ENCODE measurements at regions not wholly inside any gene's neighbourhood (a gene's known extent, or its start where the extent isn't known, plus 50 kb on each side); places are given as distances from the start of the nearest gene placed in this dataset.
"Not testable (repeated sequence)": the region's sequence is repeated elsewhere in the genome, so short reads cannot be mapped to it uniquely, and the experiment has no call there.

GRCh38 chrX:121308276-121308805 lies 260.9 kb downstream of the GLUD2 start:
- peak; percentile 77 for DNase-seq

- DNase-seq: no peak
These were observed 263.4 kb downstream of the GLUD2 start for GRCh38 chrX:121310820-121311219.

DNA sequence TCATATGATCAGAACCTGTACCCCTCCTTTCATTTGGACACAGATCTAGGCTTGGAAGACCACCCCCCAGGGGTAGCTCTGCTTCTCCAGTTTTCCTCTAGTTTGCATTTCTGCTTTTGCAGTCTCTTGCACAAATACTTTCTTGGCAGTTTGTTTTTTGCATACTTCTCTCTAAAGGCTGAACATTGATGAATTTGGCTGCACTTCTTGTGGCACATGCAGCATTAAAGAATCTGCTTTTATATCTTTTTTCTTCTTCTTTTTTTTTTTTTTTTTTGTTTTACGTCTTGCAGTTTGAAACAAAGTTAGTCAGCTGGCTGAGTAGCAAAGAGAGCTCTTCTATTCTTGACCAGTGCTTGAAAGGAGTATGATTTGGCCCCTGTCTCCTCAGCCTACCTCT lies 273.0 kb downstream of the GLUD2 start:
- DNase-seq: no peak

- no peak for DNase-seq
These were observed 274.7 kb downstream of the GLUD2 start for GRCh38 chrX:121322159-121322558.

- no peak for DNase-seq
These were observed 275.9 kb downstream of the GLUD2 start for GRCh38 chrX:121323337-121323736.

DNA sequence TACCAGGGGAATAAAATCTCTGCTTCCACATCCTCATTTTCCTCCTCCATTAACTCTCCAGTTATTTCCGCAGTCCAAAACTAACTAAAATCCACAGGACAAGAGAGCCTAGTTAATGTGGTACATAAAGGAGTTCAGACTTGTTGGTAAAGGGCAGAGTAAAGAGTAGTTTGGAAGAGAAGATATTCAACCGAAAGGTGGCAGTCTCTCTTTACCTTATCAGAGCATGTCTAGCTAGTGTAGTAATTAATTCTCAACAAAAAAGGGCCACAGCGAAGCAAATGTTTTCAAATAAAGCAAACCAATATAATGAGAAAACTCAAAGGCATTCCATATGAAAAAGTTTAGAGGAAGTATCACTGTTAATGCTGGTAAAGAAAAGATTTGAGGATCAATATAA lies 286.5 kb downstream of the GLUD2 start:
- DNase-seq: no peak

DNA sequence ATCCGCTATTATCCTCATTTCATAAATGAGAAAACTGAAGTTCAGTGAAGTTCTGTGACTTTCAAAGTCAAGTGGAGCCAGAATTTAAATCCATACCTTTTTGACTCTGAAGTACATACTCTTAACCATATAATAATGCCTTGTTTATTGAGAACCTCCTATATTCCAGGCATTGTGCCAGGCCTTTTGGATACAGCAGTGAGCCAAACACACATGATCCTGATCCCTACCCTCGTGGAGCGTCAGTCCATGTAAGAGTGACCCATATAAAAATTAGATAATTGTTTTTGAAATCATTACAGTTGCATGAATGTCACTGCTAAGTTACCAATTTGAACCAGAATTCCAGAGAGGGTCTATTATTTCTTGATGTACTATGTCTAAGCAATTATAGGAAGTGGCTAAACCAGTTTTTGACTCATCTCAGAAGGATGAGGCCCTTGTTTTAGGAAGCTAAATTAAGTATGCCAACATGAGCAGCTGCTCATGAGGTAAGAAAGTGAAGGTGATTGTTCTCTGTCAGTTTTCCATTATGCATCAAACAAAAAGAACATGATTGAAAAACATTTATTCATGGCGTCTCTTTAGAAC lies 289.5 kb downstream of the GLUD2 start:
- no peak for DNase-seq

DNA sequence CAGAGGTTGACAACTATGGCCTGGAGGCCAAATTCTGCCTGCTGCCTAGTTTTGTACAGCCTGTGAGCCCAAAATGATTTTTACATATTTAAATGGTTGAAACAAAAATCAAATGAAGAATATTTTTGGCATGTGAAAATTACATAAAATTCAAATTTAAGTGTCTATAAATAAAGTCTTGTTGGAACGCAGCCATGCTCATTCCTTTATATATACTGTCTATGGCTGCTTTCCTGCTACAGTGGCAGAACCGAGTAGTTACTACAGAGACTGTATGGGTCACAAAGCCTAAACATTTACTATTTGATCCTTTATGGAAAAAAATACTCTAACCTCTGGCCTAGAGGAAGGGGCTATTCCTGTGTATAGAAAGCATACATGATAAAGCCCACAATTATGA lies 290.4 kb downstream of the GLUD2 start:
- no peak for DNase-seq

- DNase-seq: no peak
These were observed 301.9 kb downstream of the GLUD2 start for GRCh38 chrX:121349263-121349662.

GRCh38 chrX:121356139-121356849 lies 308.9 kb downstream of the GLUD2 start:
- DNase-seq: no peak

- DNase-seq: no peak
These were observed 309.4 kb downstream of the GLUD2 start for GRCh38 chrX:121356850-121357171.

DNA sequence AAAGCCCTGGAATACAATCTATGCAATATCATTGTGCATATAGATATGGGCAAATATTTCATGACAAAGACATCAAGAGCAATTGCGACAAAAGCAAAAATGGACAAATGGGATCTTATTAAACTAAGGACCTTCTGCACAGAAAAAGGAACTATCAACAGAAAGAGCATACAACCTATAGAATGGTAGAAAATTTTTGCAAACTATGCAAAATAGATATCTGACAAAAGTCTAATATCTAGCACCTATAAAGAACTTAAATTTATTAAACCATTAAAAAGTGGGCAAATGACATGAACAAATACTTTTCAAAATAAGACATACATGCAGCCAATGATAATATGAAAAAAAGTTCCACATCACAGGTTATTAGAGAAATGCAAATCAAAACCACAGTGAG lies 312.9 kb downstream of the GLUD2 start:
- DNase-seq: no peak

DNA sequence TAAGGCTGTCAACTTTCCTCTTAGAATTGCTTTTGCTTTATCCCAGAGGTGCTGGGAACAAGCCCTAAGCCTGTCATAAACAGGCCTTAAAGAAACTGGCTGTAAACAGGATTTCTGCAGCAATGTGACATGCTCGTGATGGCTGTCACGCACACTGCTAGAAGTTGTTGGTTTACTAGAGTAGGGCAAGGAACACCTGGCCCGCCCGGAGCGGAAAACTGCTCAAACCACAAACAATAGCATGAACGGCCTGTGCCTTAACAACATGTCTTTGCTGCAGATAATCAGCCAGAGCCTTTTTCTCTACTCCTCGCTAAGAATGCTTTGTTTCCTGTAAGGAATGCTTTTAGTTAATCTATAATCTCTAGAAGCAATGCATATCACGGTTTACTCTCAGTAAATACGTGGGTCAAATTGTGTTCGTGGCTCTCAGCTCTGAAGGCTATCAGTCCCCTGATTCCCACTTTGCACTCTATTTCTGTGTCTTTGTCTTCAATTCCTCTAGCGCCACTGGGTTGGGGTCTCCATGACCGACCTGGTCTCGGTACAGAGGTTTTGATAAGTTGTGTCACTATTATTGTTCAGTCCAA lies 318.3 kb downstream of the GLUD2 start:
- no peak for DNase-seq

DNA sequence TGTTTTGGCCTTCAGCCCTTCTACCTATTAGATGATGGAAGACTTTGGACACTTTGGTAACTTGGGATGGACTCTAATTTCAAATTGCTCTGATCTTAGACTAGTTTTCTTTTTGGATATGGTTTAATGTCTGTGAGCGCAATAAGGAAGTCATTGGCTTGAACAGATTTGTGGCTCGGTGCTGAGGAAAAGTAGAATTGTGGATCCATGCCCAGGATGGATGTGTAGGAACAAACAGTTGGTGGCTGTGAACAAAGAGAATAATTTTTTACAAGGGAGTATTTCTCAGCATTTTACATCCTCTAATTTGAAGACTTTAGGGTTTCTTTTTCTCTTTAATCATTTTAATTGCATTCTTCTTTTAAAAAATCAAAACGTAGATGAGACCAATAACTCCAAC lies 327.1 kb downstream of the GLUD2 start:
- no peak for DNase-seq

GRCh38 chrX:121381915-121382314 lies 334.5 kb downstream of the GLUD2 start:
- DNase-seq: not testable (repeated sequence)

GRCh38 chrX:121389976-121390714 lies 342.7 kb downstream of the GLUD2 start:
- DNase-seq: no peak

DNA sequence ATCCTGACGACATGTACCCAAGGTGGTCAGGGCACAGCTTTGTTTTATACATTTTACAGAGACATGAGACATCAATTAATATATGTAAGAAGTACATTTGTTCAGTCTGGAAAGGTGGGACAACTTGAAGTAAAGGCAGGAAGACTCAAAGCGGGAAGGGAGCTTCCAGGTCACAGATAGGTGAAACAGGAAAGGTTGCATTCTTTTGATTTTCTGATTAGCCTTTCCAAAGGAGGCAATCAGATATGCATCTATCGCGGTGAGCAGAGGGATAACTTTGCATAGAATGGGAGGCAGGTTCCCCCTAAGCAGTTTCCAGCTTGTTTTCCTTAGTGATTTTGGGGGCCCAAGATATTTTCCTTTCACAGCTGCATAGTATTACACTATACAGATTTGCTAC lies 358.4 kb downstream of the GLUD2 start:
- DNase-seq: no peak

GRCh38 chrX:121407627-121408026 lies 360.2 kb downstream of the GLUD2 start:
- DNase-seq: no peak

DNA sequence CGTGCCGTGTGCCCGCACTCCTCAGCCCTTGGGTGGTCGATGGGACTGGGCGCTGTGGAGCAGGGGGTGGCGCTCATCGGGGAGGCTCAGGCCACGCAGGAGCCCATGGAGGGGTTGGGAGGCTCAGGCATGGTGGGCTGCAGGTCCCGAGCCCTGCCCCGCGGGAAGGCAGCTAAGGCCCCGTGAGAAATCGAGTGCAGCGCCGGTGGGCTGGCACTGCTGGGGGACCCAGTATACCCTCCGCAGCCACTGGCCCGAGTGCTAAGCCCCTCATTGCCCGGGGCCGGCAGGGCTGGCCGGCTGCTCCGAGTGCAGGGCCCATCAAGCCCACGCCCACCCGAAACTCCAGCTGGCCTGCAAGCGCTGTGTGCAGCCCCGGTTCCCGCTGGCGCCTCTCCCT lies 384.1 kb downstream of the GLUD2 start:
- not testable (repeated sequence) for DNase-seq

GRCh38 chrX:121433289-121433688 lies 385.9 kb downstream of the GLUD2 start:
- no peak for DNase-seq

DNA sequence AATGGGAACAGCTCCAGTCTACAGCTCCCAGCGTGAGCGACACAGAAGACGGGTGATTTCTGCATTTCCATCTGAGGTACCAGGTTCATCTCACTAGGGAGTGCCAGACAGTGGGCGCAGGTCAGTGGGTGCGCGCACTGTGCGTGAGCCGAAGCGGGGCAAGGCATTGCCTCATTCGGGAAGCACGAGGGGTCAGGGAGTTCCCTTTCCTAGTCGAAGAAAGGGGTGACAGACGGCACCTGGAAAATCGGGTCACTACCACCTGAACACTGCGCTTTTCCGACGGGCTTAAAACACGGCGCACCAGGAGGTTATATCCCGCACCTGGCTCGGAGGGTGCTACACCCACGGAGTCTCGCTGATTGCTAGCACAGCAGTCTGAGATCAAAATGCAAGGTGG lies 390.3 kb downstream of the GLUD2 start:
- DNase-seq: not testable (repeated sequence)

- no peak for DNase-seq
These were observed 408.5 kb downstream of the GLUD2 start for GRCh38 chrX:121455890-121456289.

GRCh38 chrX:121456315-121456714 lies 408.9 kb downstream of the GLUD2 start:
- DNase-seq: no peak

- DNase-seq: no peak
These were observed 409.7 kb downstream of the GLUD2 start for GRCh38 chrX:121457096-121457495.

Data from activated effector memory CD4-positive, alpha-beta T cell treated with anti-CD3 and anti-CD28 coated beads, Interleukin-2, amount 50 U/mL, for 16 hours (primary cell).